Panc1 (cell line): ENCODE measurements at regions not wholly inside any gene's neighbourhood (a gene's known extent, or its start where the extent isn't known, plus 50 kb on each side); places are given as distances from the start of the nearest gene placed in this dataset.

Experiments used
- POLR2AphosphoS5 ChIP-seq: IDR thresholded peaks from 2 replicates; pipeline ENCODE4 v1.6.1; 2012; ENCODE audit warnings: mild to moderate bottlenecking, low read depth, low read length, moderate library complexity
- TF ChIP-seq, protein P1 (sequence below): fragments of 450-650 bp; IDR thresholded peaks from 2 replicates; pipeline ENCODE4 v1.5.1; 2017; ENCODE audit warnings: mild to moderate bottlenecking

- TF ChIP-seq, protein P1, sequence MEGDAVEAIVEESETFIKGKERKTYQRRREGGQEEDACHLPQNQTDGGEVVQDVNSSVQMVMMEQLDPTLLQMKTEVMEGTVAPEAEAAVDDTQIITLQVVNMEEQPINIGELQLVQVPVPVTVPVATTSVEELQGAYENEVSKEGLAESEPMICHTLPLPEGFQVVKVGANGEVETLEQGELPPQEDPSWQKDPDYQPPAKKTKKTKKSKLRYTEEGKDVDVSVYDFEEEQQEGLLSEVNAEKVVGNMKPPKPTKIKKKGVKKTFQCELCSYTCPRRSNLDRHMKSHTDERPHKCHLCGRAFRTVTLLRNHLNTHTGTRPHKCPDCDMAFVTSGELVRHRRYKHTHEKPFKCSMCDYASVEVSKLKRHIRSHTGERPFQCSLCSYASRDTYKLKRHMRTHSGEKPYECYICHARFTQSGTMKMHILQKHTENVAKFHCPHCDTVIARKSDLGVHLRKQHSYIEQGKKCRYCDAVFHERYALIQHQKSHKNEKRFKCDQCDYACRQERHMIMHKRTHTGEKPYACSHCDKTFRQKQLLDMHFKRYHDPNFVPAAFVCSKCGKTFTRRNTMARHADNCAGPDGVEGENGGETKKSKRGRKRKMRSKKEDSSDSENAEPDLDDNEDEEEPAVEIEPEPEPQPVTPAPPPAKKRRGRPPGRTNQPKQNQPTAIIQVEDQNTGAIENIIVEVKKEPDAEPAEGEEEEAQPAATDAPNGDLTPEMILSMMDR: no peak
- TF ChIP-seq POLR2AphosphoS5: no peak
Observed at GRCh38 chrX:149185087-149185486, 320.0 kb downstream of the IDS start.
